Right kidney (tissue), 1 donor: ENCODE measurements at regions not wholly inside any gene's neighbourhood (a gene's known extent, or its start where the extent isn't known, plus 50 kb on each side); places are given as distances from the start of the nearest gene placed in this dataset.
"Not testable (repeated sequence)": the region's sequence is repeated elsewhere in the genome, so short reads cannot be mapped to it uniquely, and the experiment has no call there.

Source experiments
- DNase-seq: peaks from one replicate; pipeline ENCODE4 v3.0.0-alpha.2; 2016

DNA sequence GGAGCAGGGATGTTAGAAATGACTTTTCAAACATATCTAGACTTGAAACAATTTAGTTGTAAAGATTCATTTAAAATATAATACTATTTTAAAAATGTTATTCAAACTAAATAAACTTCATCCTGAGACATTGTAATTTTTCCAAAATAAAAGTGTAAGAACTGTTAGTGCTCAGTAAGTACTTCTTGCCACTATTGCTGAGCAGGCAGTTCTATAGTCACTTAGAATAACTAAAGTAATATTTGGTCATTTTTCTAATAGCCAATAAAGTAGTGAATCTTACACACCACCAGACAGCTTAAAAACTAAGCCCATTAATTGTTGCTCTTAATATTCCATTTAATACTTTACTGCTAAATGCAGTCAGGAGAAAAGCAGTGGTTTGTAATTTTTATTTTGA is 1120.0 kb upstream of the CDH10 start:
- DNase-seq = no peak

DNA sequence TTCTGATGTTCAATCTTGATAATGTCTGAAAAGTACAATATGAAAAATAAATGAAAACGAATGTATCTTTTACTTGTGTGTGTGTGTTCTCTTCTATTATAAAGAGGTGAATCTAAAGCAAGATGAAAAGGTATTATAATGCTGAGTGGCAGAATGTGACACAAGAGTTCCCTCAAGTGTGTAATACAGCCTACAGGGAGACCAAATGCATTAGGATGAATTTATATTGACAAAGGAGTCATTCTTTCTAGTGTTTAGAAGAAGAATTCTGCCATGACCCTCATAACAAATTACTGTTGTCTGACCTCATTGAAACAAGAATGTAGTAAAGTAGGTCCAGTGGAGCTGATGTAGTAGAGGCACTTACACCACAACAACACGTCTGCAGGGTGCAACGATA is 1119.0 kb upstream of the CDH10 start:
- no peak for DNase-seq

DNA sequence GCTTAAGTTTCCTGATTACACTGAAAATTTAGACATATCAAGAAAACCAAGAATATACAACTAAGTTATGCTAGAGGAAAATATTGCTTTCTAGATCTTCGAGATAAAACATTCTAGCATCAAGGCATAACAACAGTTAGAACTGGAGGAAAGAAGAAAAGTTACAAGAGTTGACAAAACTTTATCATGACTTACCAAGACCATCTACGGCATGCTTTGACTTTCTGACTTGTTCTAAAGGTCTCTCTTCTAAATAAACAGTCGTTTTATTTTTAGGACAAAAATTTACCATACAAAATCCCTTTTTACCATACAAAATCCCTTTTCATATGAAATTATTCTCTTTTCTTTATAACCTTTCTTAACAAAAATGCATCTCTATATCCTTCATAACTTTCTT is 1110.1 kb upstream of the CDH10 start:
- DNase-seq = no peak

DNA sequence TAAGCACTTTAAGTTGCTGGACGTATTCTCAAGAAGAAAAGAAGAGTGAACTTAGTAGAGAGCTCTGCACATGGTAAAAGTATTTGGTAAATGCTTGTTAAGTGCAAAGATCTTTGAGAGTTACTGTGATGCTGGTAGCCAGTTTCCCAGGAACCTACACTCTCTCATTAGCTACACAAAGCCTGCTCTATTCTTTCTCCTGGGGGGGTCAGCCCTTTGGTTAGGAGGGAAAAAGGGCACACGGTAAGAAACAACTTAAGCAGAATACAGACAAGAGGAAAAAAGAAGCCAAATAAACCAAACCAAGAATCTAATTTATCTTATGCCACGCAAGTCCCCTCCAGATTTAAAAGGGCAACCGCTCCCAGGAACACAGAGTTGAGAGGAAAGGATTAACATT is 1100.1 kb upstream of the CDH10 start:
- DNase-seq = no peak

DNA sequence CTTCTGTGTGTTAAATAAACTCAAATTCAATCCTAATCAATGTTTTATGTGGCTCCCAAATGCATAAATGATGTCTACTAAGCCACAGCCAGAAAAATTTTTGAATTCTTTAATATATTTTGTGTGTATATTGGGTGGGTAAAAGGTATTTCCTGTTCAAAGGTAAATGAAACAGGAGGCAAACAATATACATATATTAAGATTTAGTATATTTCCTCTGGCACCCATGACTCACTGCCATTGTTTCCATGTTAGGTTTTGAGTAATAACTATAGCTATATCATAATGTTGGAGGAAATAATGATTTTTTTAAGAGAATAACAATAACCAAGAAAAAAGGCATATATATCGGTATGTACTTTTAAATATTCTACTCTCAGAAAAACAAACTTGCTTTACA is 1071.9 kb upstream of the CDH10 start:
- no peak for DNase-seq

DNA sequence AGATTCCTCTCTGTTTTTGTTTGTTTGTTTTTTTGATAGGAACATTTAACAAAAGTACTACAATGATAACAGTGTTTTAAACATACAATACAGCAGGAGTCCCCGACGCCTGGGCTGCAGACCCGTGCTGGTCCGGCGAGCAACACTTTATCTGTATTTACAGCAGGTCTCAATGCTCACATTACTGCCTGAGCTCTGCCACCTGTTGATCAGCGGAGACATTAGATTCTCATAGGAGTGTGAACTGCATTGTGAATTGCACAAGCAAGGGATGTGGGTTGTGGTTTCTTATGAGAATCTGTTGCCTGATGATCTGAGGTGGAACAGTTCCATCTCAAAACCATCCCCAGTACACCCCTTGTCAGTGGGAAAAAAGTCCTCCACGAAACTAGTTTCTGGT is 1068.5 kb upstream of the CDH10 start:
- no peak for DNase-seq

DNA sequence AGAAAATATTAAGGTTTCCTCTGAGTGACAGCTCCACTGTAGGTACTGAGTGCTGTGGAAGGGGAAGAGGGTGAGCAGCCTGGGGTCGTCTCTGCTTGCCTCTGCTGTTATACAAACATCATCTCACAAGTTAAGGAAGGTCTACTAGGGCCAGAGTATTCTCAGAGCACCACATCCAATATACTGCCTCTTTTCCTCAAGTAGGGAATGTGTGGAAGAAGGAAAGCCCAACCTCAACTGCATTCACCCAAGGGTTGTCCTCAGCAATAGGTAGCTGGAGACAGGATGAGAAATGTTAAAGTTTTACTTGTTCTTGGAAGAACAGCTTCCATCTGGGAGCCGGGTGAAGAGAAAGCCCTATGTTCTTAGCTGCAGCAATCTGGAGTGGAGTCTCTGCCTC is 1062.3 kb upstream of the CDH10 start:
- no peak for DNase-seq

DNA sequence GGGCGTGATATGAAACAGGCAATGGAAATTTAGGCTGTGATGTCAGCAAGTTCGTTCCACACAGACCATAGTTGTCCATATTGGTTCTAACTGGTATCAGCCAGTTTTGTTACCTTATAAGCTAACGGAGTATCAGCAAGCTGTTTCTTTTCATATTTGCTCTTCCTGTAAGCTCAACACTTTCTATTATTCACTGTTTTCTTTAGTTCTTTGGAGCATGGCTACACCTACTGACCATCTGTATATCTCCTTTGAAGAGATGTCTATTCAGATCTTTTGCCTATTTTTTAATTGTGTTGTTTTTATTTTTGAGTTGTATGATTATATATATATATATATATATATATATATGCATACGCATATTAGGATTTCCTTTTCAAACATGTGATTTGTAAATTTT is 1057.2 kb upstream of the CDH10 start:
- no peak for DNase-seq

DNA sequence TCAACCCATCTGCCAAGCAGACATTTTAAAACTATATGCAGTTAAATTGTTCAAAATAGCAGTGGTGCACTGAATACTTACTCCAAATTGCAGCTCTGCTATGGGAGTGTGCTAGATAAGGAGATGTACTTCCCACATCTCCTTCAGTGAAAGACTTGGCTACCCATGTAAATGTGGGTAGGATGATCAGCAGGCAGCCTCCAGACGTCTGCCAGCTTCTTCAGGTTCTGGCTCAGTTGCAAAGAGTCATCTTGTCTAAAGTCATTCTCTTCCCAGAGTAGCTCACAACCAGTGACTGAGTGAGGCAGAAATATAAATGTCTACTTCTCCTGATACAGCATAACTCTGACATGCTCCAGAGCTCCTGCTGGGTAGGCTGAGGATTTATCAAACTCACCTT is 1050.0 kb upstream of the CDH10 start:
- no peak for DNase-seq

DNA sequence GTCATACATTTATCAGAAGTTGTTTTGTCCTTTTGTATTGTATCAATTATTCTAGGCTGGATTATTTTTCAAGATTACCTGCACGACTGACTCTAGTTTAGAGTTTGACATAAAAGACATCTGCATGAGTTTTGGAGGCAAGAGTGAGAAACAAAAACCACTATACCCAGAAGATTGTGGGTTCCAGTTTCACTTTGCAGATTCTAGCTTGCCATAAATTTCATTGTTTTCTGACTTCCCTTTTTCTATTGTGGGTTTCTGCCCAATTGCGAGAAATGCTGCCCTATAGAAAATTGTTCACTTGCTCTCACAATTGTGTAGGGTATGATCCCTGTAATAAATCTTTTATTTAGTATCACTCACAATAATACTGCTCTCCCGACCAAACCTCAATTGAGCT is 1043.4 kb upstream of the CDH10 start:
- no peak for DNase-seq

DNA sequence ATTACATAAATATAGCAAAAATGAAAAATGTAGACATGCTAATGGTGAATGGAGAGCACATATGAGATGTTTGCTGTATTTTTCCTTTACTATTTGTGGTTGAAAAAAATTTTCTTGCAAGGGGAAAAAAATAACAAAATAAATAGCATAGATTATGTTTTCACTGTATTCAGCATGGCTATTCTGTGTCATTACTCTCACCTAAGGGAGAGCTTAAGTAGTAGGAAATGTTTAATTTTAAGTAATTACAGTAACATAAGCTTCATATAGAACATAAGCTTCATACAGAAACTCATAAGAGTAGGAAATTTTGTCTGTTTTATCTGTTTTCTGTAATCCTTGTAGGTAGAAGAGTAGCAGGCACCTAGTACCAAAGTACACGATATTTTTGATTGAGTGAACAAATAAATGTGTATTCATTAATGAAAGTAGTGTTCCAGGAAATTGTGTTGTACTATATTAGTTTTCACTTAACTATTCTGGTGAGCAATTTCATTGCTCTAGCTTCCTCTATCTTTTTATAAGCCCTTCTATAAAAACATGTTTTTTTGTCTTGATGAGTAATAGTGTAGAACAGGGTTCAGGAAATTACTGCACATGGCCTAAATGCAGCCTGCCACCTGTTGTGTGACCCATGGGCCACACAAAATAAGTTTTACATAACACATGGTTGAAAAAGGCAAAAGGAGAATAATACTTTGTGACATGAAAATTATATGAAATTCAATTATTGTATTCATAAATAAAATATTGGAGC is 1025.0 kb upstream of the CDH10 start:
- no peak for DNase-seq

DNA sequence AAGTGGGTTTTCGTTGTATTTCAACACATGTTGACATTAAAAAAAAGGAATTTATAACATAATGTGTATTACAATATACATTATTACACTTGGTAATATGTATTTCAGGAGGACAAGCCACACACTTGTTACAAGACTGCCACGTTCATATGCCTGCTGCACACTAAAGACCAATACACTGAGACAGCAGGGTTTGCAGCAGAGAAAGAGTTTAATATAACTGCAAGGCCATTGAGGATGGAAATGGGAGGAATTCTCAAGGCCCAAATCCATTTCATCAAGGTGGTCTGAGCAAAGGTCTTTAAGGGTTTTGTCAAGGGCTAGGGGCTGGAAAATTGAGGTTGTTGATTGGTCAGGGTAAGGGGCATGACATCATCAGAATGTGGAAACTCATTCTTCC is 1017.8 kb upstream of the CDH10 start:
- no peak for DNase-seq

DNA sequence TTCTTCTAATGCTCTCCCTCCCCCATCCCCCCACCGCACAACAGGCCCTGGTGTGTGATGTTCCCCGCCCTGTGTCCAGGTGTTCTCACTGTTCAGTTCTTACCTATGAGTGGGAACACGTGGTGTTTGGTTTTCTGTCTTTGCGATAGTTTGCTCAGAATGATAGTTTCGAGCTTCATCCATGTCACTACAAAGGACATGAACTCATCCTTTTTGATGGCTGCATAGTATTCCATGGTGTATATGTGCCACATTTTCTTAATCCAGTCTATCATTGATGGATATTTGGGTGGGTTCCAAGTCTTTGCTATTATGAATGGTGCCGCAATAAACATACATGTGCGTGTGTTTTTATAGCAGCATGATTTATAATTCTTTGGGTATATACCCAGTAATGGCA is 1005.5 kb upstream of the CDH10 start:
- DNase-seq = not testable (repeated sequence)

DNA sequence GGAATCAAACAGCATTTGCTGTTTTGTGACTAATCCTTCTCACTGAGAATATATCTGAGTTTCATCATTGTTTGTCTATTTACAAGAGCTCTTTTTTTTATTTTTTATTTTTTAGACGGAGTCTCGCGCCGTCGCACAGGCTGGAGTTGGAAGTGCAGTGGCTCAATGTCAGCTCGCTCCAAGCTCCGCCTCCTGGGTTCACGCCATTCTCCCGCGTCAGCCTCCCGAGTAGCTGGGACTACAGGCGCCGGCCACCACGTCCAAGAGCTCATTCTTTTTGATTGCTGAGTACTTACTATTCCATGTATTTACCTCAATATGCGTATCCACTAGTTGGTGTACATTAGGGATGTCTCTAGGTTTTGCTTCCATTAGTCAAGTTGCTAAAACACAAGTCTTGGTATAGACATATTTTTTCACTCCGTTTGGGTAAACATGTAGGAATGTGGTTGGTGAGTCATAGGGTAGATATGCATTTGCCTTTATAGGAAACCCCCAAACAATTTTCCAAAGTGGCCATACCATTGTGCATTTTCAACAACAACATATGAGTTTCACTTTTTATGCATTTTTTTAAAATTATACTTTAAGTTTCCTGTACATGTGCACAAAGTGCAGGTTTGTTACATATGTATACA is 1005.0 kb upstream of the CDH10 start:
- no peak for DNase-seq

DNA sequence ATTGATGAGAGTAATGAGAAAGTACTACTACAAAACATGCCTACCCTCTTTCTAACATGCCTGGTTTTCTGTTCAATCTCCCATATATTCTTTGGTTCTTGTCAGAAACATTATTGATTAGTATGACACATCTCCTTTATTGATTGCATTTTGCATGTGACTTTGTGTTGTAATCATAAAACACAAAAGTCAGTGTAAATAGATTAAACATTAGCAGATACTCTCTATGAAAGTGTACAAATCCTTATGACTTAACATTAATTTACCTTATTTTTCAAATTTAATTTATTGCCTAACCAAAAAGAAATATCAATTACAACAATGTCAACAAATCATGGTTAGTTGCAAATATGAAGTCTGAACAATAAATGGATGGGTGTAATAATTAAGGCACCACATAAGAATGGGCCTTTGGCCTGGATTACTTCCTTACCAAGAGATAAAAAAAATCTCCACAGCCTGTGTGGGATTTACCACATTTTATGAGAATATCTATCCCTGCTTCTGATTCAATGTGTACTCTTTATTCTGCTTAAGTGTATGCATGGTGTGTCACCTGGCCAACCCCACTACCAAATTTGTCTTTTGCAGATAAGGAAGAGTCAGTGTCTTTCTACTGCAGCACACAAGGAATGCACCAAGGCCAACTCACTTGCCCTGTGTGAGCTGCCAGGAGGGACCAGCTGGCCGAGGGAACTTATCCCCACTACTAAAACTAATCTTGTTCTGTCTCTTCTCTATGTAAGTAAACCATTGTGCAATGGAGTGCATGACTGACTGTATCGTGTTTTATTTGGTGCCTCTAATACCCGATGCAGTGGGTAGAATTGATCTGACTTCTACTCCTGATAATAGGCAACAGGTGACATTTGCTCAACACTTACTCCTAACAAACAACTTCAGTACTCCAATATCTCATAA is 1001.9 kb upstream of the CDH10 start:
- no peak for DNase-seq

DNA sequence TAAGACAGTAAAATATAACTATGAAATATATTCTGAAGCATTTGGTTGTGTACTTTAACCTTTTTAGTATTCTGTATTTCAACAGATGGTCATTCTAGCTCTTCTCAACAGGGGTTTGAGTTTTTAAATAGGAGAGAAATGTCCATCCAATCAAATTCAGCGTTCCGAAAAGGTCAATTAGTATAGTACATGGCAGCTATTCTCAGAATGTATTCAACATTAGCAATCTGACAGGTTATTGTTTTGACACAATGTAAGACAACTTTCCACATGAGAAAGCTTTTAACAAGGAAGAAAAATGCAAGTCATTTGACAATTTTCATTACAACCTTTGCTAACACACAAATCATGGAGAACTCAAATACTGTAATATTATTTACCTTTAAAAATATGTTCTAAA is 996.3 kb upstream of the CDH10 start:
- no peak for DNase-seq

DNA sequence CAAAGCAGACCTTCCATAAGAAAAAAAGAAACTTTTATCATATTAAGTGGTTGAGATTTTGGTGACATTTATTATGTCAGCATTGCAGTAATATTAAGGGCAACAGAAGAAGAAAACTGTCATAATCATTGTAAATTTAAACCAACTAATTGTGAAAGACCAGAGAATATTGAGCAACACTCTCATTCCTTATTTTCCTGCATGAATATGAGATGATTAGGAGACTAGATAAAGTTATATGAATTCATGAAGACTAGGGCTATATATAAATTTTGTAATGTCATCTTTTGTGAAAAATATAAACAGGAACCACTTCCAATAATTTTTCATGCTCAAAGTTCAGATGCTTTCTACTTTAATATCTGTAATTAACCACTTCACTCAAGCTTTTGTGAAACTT is 974.5 kb upstream of the CDH10 start:
- no peak for DNase-seq

DNA sequence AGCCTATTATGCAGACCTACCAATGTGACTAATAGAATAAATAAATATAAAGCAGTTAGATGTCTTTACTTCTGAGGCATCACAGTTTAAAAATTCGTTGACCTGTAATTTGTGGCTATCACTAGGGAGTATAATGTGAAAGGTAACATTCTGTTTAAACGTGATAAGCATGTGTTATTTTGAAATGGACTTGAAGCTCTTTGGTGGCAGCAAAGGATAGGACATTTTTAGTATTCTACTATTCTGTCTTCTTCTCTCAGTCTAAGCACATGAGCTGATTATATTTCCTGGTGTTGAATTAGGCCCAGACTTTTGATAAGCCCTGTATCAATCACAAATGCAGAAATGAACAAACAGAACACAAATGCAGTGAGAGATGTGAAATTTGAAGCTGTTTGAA is 974.0 kb upstream of the CDH10 start:
- no peak for DNase-seq

DNA sequence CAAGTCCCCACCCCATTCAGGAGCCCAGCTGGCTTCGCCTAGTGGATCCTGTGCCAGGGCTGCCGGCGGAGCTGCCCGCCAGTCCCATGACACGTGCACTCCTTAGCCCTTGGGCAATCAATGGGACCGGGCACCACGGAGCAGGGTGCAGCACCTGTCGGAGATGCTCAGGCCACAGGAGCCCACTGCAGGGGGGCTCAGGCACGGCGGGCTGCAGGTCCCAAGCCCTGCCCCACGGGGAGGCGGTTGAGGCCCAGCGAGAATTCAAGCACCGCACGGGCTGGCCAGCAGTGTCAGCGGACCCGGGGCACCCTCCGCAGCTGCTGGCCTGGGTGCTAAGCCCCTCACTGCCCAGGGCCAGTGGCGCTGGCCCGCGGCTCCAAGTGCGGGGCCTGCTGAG is 969.7 kb upstream of the CDH10 start:
- no peak for DNase-seq

DNA sequence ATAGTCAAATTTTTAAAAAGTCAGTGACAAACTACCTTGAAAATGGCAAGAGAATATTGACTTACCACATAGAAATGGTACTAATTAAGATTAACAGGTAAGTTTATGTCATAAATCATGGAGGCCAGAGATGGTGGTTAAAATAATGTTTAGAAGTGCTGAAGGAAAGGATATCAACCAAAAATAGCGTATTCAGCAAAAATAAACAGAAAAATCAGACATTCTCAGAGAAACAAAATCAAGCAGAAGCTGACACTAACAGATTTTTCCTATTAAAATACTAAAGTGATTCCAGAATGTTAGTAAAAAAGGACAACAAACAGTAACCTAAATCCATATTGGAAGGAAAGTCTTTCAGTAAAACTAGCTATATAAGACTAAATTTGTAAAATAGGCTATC is 959.9 kb upstream of the CDH10 start:
- DNase-seq = no peak

DNA sequence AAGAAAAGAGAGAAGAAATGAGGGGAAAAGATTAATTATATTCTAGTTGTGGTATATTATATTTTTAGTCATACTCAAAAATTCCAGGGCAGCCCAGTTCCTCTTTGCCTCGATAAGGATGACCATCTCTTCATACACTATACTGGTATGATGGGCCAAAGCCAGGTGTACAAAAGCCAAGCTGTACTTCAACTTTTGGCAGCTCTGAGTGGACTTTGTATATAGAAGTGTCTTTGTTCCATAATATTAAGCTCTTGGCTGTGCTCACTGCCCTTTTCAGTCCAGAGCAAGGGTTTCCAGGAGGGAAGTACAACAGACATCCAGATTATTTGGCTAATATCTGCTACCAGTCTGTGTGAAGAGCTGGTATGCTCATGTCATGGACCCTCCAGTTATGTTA is 934.3 kb upstream of the CDH10 start:
- DNase-seq = no peak

DNA sequence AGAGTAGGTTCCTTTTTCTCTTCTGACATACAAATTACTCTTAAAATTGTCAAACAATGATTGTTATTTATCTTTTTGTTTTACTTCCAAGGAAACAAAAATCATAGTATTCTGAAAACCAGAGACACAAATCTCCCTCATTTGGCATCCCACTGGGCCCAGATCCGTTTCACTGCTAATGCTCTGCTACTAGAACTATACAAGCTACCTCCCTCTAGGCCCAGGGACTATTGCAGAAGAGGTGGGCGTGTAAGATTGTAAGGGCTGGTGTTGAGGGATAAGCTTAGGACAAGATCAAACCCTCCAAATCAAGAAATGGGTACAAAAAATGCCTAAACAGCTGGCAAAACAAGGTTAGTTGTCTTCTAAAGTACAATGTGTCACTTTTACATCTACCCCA is 928.9 kb upstream of the CDH10 start:
- DNase-seq = no peak

DNA sequence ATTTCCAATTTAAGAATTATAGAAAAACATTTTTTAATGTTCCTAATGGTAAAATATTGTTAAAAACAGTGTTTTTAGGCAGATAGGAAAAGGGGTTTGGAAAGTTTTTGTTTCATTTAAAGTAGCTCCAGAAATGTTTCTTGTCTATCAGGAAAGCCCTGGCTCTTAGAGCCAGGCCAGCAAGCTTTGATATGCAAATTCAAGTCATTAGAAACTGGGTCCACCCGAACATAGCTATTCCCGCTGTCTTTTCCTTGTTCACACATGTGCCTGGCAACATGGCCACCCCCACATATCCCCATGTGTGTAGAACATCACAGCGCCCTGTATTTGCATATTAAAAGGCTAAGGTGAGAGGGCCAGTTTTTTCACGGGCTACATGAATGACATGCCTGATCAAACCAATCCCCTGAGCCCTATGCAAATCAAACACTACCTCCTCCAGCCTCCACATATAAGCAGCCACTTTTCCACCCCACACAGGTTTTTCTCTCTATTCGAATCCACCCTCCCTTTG is 925.3 kb upstream of the CDH10 start:
- no peak for DNase-seq
